ENCODE measurements at regions not wholly inside any gene's neighbourhood (a gene's known extent, or its start where the extent isn't known, plus 50 kb on each side); places are given as distances from the start of the nearest gene placed in this dataset.

GRCh38 chr4:178233906-178234305 lies 791.7 kb upstream of the AGA start:
- TF ChIP-seq CTCF (IDR thresholded peaks at IDR 0.05) = no peak
- no peak for TF ChIP-seq POLR2A (IDR thresholded peaks at IDR 0.05)

Data from heart left ventricle (tissue), 13 donors.